Stimulated activated CD4-positive, alpha-beta T cell treated with anti-CD3 and anti-CD28 coated beads, Interleukin-4, amount 100 ng/mL, for 1 hour (primary cell): ENCODE measurements at regions not wholly inside any gene's neighbourhood (a gene's known extent, or its start where the extent isn't known, plus 50 kb on each side); places are given as distances from the start of the nearest gene placed in this dataset.

ENCODE experiments used
- DNase-seq: peaks from one replicate; pipeline ENCODE4 v3.0.0-alpha.2; 2020

- no peak for DNase-seq
Measured at GRCh38 chr2:207257251-207258250, 91.8 kb upstream of the KLF7 start.

GRCh38 chr2:207258263-207258991 lies 92.7 kb upstream of the KLF7 start:
- no peak for DNase-seq

- no peak for DNase-seq
Measured at GRCh38 chr2:207260021-207260420, 94.3 kb upstream of the KLF7 start.

GRCh38 chr2:207260947-207261346 lies 95.2 kb upstream of the KLF7 start:
- DNase-seq: no peak

- no peak for DNase-seq
Measured at GRCh38 chr2:207264310-207264709, 98.6 kb upstream of the KLF7 start.

GRCh38 chr2:207265332-207265731 lies 99.6 kb upstream of the KLF7 start:
- no peak for DNase-seq

GRCh38 chr2:207265869-207266268 lies 100.1 kb upstream of the KLF7 start:
- no peak for DNase-seq

GRCh38 chr2:207266648-207267047 lies 100.9 kb upstream of the KLF7 start:
- no peak for DNase-seq

- no peak for DNase-seq
Measured at GRCh38 chr2:207269038-207269437, 103.3 kb upstream of the KLF7 start.

- DNase-seq: no peak
Measured at GRCh38 chr2:207274530-207275189, 108.9 kb upstream of the KLF7 start.

- DNase-seq: no peak
Measured at GRCh38 chr2:207275779-207276178, 110.0 kb upstream of the KLF7 start.

- no peak for DNase-seq
Measured at GRCh38 chr2:207276248-207276647, 110.5 kb upstream of the KLF7 start.

- no peak for DNase-seq
Measured at GRCh38 chr2:207276858-207277257, 111.1 kb upstream of the KLF7 start.

GRCh38 chr2:207279520-207279919 lies 113.8 kb upstream of the KLF7 start:
- no peak for DNase-seq

GRCh38 chr2:207281436-207281835 lies 115.7 kb upstream of the KLF7 start:
- no peak for DNase-seq

GRCh38 chr2:207282916-207283315 lies 117.2 kb upstream of the KLF7 start:
- no peak for DNase-seq

- DNase-seq: peak; percentile 6
Measured at GRCh38 chr2:207283356-207283755, 117.6 kb upstream of the KLF7 start.

GRCh38 chr2:207284556-207285472 lies 119.1 kb upstream of the KLF7 start:
- DNase-seq: no peak

- no peak for DNase-seq
Measured at GRCh38 chr2:207285473-207285815, 119.7 kb upstream of the KLF7 start.

GRCh38 chr2:207286106-207286505 lies 120.4 kb upstream of the KLF7 start:
- DNase-seq: no peak

GRCh38 chr2:207288628-207289027 lies 122.9 kb upstream of the KLF7 start:
- DNase-seq: no peak

GRCh38 chr2:207289295-207290018 lies 123.7 kb upstream of the KLF7 start:
- DNase-seq: no peak
